ENCODE measurements at regions not wholly inside any gene's neighbourhood (a gene's known extent, or its start where the extent isn't known, plus 50 kb on each side); places are given as distances from the start of the nearest gene placed in this dataset.

GRCh38 chr5:38207343-38207742, 51.0 kb upstream of the EGFLAM start:
- DNase-seq (ENCODE audit: low read depth) = peak; percentile 11

GRCh38 chr5:38202741-38203140, 55.6 kb upstream of the EGFLAM start:
- DNase-seq (ENCODE audit: low read depth) = no peak

DNA sequence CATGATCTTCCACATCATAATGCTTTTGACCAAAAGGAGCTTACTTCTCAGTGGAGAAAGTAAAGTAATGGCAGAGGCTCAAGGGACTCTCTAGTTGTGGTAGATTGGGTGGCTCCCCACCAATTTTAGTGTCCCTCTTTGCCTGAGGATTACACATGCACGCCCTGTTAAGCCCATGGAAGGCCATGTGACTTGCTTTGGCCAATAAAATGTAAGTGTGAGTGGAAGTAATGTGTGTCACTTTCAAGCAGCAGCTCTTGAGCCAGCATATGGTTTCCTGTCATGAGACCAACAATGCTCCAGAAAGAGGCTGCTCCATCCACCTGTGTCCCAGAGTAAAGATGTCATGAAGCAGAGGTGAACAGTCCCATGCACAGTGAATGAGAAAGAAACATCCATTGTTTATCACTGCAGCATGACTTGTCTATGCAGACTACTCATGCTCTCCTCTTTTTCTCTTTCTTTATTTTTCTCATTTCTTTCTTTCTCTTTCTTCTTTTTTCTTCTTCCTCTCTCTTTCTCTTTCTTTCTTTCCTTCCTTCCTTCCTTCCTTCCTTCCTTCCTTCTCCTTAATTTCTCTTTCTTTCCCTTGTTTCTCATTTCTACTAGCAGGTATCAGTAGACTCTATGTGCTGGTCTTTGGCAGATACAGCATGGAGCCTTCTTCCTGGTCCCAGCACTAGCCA, 57.3 kb upstream of the EGFLAM start:
- DNase-seq (ENCODE audit: low read depth) = no peak

DNA sequence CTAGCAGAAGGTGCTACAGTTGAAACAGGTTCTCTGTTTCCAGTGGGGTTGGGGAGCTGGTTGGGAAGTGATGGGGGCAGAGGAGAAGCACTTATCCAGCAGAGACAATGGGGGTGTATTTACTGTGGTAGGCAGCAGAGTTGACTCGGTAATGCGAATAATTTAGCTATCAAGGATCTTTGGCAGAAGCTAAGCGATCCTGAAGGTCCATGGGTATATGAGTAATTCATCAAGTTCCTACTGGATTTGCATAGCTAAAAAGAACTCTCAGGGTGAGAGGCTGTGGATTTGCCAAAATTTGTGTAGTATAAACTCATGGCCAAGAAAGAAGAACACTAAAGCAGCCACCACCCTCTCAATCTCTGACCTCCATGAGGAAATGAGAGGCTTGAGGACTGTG, 61.2 kb upstream of the EGFLAM start:
- DNase-seq (ENCODE audit: low read depth) = no peak

- peak; percentile 72 for DNase-seq (ENCODE audit: low read depth)
These were observed 65.3 kb upstream of the EGFLAM start for GRCh38 chr5:38193015-38193581.

DNA sequence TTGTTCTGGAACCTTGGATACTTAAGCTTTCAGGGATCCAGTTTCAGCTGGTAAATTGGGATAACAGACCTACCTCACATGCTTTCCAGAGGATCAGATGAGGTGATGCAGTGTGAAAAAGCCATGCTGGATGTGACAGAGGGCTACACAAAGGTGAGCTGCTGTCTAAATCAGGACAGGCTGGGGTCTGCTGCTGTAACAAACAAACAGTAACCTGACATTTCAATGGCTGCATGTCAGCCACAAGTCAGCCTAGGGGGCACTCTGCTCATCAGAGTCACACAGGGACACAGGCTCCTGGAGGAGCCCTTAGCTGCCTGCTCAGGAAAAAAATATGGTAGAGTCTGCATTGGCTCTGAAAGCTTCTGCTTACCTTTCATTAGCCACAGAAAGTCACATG, 66.7 kb upstream of the EGFLAM start:
- no peak for DNase-seq (ENCODE audit: low read depth)

DNA sequence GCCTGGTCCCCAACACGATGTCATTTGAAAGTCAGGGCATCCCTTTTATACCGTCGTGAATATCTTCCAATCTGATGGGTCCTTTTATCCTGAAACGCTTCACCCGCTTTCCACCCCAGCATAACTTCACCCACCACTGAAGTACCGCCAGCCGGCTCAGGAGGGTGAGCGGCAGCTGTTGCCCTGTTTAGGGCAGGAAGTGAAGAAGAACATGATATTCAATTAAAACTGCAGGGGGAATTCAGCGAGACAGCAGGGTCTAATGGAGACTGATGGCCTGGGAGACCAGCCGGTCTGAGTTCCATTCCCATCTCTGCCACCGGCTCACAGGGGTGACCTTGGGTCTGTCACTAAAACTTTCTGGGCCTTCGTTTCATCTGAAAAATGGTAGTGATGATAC, 68.2 kb upstream of the EGFLAM start:
- no peak for DNase-seq (ENCODE audit: low read depth)

DNA sequence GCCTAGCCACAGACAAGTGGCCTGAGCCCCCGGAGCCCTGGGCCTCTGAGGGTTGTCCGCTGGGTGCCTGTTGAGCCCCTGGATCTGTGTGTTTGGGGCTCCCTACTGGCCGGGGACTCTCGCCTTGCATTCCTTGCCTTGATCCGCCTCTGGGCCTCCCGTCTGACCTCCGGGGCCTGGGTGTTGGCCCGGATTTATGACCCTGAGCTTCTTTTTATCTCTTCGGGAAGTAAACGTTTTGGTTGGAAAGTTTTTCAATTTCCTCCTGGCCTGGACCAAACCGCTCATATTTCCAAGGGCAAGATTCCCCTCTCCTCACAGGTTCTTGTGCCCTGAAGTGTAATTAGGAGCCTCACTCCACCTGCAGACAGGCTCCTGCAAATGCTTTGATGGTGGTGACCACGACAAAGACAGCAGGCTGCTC, 69.3 kb upstream of the EGFLAM start:
- no peak for DNase-seq (ENCODE audit: low read depth)

DNA sequence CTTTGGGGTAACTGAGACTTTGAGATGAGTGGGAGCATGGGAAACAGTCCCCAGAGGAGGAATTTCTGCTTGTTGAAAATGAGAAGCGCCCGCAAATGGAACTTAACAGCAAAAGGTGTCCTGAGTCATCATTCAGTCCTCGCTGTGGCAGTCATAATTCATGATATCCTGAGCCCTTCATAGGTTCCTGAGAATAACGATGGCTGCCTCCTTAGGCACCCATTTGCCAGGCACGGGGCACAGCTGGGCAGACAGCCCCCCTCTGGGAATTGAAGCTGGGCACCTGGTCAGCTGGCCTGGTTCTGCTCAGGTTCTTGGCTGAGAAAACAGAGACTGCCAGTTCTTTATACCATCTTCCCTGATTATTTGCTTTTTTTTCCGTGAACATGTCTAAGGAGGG, 69.8 kb upstream of the EGFLAM start:
- no peak for DNase-seq (ENCODE audit: low read depth)

DNA sequence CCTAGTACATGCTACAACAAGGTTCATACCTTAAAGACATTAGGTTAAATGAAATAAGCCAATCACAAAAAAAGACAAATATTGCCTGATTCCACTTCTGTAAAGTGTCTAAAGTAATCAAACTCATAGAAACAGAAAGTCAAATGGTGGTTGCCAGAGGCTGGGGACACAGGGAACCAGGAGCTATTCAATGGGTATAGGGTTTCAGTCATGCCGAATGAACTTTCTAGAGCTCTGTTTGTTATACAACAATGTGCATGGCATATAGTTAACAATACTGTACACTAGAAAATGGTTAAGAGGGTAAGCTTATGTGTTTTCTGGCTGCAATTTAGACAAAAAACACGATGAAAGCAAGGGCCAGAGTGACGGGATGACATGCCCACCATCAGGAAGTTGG, 70.8 kb upstream of the EGFLAM start:
- DNase-seq (ENCODE audit: low read depth) = no peak

- no peak for DNase-seq (ENCODE audit: low read depth)
These were observed 73.7 kb upstream of the EGFLAM start for GRCh38 chr5:38184627-38185026.

GRCh38 chr5:38182991-38183390, 75.4 kb upstream of the EGFLAM start:
- no peak for DNase-seq (ENCODE audit: low read depth)

DNA sequence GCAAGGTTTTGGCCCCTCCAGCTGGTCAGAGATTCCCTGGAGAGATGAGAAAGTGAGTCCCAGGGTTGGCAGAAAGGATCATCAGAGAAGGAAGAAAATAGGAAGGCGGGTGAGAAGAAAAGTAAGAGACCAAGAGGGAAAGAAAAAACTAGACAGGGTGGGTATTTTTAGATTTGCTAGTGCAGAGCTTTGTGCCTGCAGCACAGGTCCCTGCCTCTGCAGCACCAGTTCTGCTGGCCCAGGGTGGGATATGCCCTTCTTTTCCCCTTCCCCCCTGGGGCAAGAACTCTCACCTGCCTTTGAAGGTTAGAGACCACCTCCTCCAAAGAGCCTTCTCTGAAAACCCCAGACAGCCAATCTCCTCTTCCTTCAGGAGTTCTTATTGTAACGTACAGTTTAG, 90.3 kb upstream of the EGFLAM start:
- DNase-seq (ENCODE audit: low read depth) = no peak

- no peak for DNase-seq (ENCODE audit: low read depth)
These were observed 90.8 kb upstream of the EGFLAM start for GRCh38 chr5:38167562-38167996.

GRCh38 chr5:38166832-38167231, 91.5 kb upstream of the EGFLAM start:
- DNase-seq (ENCODE audit: low read depth) = no peak

DNA sequence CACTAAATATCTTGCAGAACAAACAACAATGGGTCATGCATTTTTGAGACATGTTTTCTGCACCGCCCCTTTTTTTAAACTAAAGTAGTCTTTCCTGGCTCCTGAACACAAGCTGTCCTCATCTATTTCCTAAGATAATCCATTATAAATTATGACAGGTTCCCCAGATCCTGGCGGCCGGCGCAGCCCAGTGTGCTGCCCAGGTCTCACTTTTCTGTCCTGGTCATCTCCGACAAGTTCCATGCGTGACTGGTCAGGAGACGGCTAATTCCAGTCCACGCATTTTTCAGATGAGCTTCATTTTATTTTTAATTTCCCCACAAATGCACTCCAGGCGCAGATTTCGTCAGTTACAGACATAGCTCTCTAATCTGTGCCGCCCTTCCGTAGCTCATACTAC, 92.9 kb upstream of the EGFLAM start:
- no peak for DNase-seq (ENCODE audit: low read depth)

- DNase-seq (ENCODE audit: low read depth) = no peak
These were observed 93.5 kb upstream of the EGFLAM start for GRCh38 chr5:38164776-38165399.

- DNase-seq (ENCODE audit: low read depth) = no peak
These were observed 94.6 kb upstream of the EGFLAM start for GRCh38 chr5:38163636-38164237.

- DNase-seq (ENCODE audit: low read depth) = peak; percentile 45
These were observed 95.7 kb upstream of the EGFLAM start for GRCh38 chr5:38162625-38163024.

DNA sequence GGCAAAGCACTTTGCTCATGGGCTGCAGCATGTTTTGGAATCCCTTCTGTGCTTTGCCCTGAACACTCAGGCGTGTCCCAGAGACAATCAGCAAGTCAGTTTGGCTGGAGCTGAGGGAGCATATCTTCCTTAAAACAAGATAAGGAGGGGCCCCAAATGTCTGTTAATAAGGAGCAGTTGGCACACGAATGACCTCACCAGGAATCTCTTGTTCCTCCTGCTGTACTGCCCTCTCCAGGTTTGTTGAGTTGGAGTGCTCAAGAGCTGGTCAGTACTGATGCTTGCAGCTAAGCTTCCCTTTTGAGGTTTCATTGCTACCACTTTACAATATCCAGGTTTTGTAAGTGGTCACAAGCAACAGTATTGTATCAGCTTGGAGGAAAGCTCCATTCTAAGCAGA, 101.3 kb upstream of the EGFLAM start:
- DNase-seq (ENCODE audit: low read depth) = no peak

DNA sequence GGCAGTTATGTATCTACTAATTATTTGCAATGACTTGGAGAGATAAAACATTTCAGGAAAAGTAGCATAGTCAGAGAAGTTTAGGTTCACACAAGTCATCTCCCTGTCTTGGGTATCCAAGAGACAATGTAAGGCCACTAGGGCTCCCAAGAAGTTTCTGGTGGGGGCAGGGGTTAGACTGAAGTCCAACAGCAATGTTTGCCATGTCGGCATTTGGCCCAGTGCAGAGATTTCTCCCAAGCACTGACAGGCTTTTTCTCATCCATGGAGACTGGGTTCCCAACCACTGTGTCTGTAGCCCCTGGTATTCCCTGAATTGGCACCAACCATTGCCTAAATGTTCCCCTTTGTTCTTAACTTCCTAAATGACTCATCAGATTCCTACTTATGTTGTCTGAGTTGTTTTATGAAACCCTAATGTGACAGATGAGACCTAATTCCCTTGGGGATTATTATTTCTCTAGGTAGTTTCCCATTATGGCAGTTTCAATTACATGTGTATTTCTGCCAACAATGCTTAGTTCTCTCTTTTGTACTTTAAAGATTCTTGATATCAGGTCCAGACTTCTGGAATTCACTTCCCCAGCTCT, 103.6 kb upstream of the EGFLAM start:
- no peak for DNase-seq (ENCODE audit: low read depth)

DNA sequence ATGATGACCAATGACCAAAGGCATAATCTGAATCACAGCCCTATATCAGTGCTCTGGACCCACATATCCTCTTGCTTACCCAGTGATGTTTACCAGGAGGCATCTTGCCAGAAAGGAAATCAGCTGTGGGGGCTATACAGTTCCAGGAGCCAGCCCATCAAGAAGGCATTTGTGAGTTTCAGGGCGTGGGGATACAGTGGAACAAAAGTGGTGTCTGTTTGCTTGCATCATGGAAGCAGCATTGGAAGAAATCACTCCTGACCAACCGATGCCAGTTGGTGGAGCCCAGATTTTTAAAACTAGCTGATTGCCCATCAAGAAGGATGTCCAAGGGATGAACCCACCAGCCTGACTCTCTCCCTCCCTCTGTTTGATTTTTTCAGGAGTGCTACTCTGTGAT, 106.5 kb upstream of the EGFLAM start:
- no peak for DNase-seq (ENCODE audit: low read depth)

DNA sequence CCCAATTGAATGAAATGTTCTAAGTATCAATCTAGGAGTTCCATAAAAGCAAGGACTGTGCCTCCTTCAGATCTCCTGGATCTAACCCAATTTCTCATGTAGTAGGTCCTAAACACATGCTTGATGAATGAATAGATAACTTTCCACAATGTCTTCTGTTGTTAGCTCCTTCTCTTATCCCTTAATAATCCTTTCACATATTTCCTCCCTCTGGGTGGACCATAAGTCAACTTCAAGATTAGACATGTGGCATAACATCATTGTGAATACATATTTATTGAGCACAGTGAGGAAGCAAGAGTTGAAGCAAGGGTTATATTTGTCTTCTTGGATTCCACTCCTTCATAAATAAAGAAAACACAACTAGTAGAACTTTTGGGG, 108.6 kb upstream of the EGFLAM start:
- DNase-seq (ENCODE audit: low read depth) = no peak
